ENCODE measurements at regions not wholly inside any gene's neighbourhood (a gene's known extent, or its start where the extent isn't known, plus 50 kb on each side); places are given as distances from the start of the nearest gene placed in this dataset.
"Not testable (repeated sequence)": the region's sequence is repeated elsewhere in the genome, so short reads cannot be mapped to it uniquely, and the experiment has no call there.

GRCh38 chr7:65722361-65722792 is 150.5 kb upstream of the VKORC1L1 start:
- TF ChIP-seq CTCF (IDR thresholded peaks at IDR 0.05): peak; percentile 91
- Mint-ChIP-seq H3K36me3 (ENCODE audit: low read depth) (peaks cover 3% of the 10 kb centered on the region; the same call in 1 of the 2 replicates), H3K4me1 (ENCODE audit: low read depth) (no peaks in the 10 kb centered on the region), H3K27ac (no peak overlapping the region), H3K27me3 (ENCODE audit: insufficient read depth) (no peaks in the 10 kb centered on the region), H3K9me3 (no peaks in the 10 kb centered on the region), H3K4me3 (no peak overlapping the region)
- peak; percentile 9 for DNase-seq

- H3K27ac Mint-ChIP-seq; H3K27me3 Mint-ChIP-seq (ENCODE audit: insufficient read depth); H3K36me3 Mint-ChIP-seq (ENCODE audit: low read depth); DNase-seq; H3K9me3 Mint-ChIP-seq; H3K4me3 Mint-ChIP-seq; H3K4me1 Mint-ChIP-seq (ENCODE audit: low read depth): not testable (repeated sequence)
Observed at GRCh38 chr7:65727182-65727581, 145.7 kb upstream of the VKORC1L1 start.

GRCh38 chr7:65731129-65731528 is 141.7 kb upstream of the VKORC1L1 start:
- Mint-ChIP-seq H3K4me1 (ENCODE audit: low read depth) (peaks cover 6% of the 10 kb centered on the region), H3K4me3 (peak overlapping the region; percentile 22; the same call in 1 of the 2 replicates), H3K9me3 (no peaks in the 10 kb centered on the region), H3K27me3 (ENCODE audit: insufficient read depth) (no peaks in the 10 kb centered on the region), H3K27ac (no peak overlapping the region; the same call in 1 of the 2 replicates), H3K36me3 (ENCODE audit: low read depth) (no peaks in the 10 kb centered on the region)
- no peak for DNase-seq
- TF ChIP-seq CTCF (IDR thresholded peaks at IDR 0.05): no peak

GRCh38 chr7:65731562-65732035 is 141.3 kb upstream of the VKORC1L1 start:
- DNase-seq: no peak
- no peaks in the 10 kb centered on the region for H3K9me3 Mint-ChIP-seq
- peak overlapping the region; percentile 22; the same call in 1 of the 2 replicates for H3K4me3 Mint-ChIP-seq
- no peaks in the 10 kb centered on the region for H3K27me3 Mint-ChIP-seq (ENCODE audit: insufficient read depth)
- H3K27ac Mint-ChIP-seq: no peak overlapping the region
- H3K36me3 Mint-ChIP-seq (ENCODE audit: low read depth): no peaks in the 10 kb centered on the region
- peaks cover 6% of the 10 kb centered on the region for H3K4me1 Mint-ChIP-seq (ENCODE audit: low read depth)
- TF ChIP-seq CTCF (IDR thresholded peaks at IDR 0.05): peak; percentile 28; the same call in 1 of the 2 replicates

GRCh38 chr7:65744406-65744805 is 128.5 kb upstream of the VKORC1L1 start:
- H3K9me3 Mint-ChIP-seq: no peaks in the 10 kb centered on the region
- H3K27ac Mint-ChIP-seq: no peak overlapping the region
- H3K36me3 Mint-ChIP-seq (ENCODE audit: low read depth): no peaks in the 10 kb centered on the region; the same call in 1 of the 2 replicates
- DNase-seq: no peak
- H3K27me3 Mint-ChIP-seq (ENCODE audit: insufficient read depth): no peaks in the 10 kb centered on the region
- H3K4me3 Mint-ChIP-seq: no peak overlapping the region
- H3K4me1 Mint-ChIP-seq (ENCODE audit: low read depth): peaks cover 9% of the 10 kb centered on the region
- TF ChIP-seq CTCF (IDR thresholded peaks at IDR 0.05): no peak

- DNase-seq: peak; percentile 54
- TF ChIP-seq CTCF (IDR thresholded peaks at IDR 0.05): no peak
- Mint-ChIP-seq H3K4me3 (peak overlapping the region; percentile 45; the same call in 1 of the 2 replicates), H3K27me3 (ENCODE audit: insufficient read depth) (no peaks in the 10 kb centered on the region; the same call in 1 of the 2 replicates), H3K27ac (peak overlapping the region; percentile 86; the same call in 1 of the 2 replicates), H3K4me1 (ENCODE audit: low read depth) (peaks cover 9% of the 10 kb centered on the region), H3K9me3 (no peaks in the 10 kb centered on the region), H3K36me3 (ENCODE audit: low read depth) (peaks cover under 1% of the 10 kb centered on the region)
Observed at GRCh38 chr7:65746398-65746669, 126.5 kb upstream of the VKORC1L1 start.

Data from HFFc6 (cell line).